AG20443 (cell line): ENCODE measurements at regions not wholly inside any gene's neighbourhood (a gene's known extent, or its start where the extent isn't known, plus 50 kb on each side); places are given as distances from the start of the nearest gene placed in this dataset.
A peak's percentile ranks its signal among the peaks of the same experiment; 100 is the strongest.

ENCODE experiments used
- DNase-seq: peaks from one replicate; pipeline ENCODE4 v3.0.0; 2012; ENCODE audit warnings: low spot score, mixed read lengths

DNA sequence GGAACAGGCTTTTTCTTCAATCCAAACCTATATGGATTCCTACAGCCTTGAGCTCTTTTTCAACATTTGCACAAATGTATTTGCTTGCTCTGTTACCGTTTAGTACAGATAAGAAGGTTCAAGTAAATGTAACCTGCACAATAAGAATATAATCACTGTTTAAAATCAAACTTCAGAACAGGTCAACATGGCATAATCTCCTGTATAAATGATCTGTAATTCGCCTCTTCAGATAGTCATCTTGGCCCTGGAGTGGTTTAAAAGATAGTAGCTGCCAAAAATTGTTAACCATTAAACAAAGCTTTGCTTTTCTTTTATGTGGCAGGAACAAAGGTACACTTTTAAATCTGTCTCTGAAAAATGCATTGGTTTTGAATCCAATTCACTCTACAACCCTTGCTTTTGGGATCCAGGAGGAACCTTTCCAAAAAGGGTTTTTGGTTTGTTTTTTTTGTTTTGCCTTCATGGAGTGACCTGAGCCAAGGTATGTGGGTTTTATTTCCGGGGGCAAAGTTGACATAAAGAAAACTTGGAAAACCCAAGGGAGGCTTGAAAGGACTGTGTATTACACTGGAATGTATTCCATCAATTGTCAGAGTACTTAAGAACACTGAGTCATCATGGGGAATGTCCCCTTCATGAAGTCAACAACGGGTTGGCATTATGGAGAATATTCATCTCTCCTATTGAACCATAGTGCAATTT, 210.4 kb upstream of the HCCS start:
- peak; percentile 7 for DNase-seq

DNA sequence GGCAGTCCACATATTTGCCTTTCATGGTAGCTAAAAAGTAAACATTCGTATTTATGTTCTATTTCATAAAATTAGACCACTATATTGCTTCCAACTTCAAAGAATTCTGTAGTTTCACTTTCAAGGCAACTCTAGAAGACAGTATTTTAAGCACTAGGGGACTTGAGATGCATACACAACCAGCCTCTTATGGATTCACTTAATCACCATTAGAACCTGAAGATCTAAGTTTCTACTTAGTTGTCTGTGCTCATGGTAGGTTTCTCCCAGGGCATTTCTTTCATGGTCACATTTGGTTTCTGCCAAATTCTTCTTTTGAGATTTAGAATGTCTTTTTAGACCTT, 209.9 kb upstream of the HCCS start:
- DNase-seq: no peak

DNA sequence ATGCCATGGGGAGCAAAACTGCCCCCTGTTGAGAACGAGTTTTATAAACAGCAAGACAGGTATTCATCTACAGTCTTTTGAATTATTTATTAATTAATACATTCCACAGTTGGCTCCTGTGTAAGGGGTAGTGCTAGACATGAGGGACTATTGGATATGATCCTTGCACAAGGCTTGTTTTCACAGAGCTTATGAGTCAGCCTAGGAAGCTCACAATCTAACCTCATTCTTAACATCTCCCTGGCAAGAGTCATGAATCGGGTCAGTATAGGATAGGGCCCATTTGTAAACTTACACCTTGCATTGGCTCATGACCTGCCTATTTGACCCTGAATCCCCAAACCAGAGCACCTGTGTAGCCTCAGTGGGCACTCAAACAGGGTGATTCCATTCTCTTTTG, 209.1 kb upstream of the HCCS start:
- peak; percentile 21 for DNase-seq

DNA sequence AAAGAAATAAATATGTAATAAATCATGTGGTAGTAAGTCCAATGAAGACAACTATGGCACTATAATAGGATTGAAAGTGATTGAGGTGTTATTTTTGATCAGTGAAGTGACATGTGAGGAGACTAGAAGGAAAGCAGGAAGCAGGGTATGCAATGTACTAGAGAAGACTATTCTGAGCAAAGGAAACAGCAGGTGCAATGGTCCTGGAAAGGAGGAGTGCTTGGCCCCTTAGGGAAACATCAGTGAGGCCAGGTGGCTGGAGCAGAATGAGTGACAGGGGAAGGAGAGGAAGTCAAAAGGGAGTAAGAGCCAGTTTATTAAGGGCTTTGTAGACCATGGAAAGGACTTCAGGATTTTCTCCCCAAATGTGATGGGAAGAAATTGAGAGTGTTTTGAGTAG, 207.6 kb upstream of the HCCS start:
- DNase-seq: no peak

DNA sequence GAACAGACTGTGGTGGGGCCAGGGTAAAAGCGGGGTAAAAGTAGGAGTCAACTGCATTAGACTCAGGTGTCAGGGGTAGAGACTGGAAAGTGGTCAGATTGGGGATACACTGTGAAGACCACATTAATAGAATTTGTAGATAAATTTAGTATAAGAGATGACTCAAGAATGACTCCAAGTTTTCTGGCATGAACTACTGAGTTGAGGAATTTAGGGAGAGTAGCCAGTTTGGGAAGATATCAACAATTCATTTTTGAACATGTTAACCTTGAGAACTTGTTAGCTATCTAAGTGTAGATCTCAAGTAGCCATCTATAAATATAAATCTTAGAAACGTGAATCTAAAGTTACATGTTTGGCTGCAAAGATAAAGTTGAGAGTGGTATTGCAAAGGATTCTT, 206.9 kb upstream of the HCCS start:
- peak; percentile 18 for DNase-seq

DNA sequence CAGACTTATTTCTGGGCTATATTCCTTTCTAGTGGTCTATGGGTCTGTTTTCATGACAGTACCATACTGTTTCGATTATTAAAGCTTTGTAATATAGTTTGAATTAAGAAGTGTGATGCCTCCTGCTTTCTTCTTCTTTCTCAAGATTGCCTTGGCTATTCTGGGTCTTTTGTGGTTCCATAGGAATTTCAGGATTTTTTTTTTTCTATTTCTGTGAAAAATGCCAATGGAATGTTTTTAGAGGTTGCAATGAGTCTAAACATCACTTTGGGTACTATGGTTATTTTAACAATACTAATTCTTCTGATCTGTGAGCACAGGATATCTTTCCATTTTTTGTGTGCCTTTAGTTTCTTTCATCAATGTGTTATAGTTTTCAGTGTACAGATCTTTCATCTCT, 204.3 kb upstream of the HCCS start:
- DNase-seq: no peak

DNA sequence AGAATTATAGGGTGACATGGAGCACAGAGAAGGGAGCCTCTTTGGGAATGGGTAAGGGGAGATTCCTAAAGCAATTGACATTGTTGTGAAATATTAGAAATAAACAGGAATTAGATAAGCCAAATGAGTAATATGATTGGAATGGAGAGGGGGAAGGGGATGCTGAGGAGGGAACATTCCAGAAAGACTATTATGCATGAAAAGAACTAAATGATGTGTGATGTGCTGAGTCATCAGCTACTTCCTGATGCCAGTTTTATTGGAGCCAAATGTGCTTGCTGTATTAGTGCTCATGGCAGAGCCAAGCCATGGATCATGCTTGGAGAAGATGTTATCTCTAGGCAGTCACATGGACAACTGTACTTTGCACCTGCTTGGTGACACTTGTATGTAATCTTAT, 189.0 kb upstream of the HCCS start:
- DNase-seq: peak; percentile 65

DNA sequence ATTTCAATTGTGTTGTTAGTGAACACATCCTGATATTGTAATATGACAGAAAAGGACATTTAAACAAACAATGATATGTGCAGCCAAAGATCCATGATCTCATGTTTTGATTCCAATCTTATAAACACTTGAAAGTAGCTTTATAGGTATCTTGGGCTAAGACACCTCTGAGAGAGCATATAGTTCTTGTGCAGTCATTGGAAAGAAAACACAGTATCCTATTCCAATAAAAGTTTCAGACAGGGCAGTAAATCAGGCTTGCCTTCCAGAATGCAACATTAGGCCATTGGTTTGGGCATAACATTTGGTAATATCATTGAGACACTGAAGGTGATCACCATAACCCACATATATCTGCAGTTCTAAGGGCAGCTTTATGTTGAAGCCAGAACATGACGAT, 188.3 kb upstream of the HCCS start:
- no peak for DNase-seq

DNA sequence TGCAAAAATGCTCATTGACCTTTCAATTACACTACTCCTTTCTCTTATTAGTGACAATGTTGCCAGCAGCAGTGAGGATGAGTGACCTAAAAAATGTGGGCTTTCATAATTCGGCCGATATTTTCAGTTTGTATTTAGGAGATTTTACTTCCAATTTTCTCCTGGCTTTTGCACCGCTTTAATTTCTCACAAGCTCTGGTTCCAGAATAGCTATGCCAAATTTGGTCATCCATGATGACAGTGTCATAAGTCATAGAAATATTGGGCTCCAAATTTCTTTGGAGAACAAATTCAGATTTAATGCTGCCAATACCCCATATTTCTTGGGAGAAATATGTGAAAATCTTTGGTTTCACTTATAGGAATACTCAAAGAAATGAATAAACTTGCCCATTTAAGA, 187.7 kb upstream of the HCCS start:
- DNase-seq: no peak

DNA sequence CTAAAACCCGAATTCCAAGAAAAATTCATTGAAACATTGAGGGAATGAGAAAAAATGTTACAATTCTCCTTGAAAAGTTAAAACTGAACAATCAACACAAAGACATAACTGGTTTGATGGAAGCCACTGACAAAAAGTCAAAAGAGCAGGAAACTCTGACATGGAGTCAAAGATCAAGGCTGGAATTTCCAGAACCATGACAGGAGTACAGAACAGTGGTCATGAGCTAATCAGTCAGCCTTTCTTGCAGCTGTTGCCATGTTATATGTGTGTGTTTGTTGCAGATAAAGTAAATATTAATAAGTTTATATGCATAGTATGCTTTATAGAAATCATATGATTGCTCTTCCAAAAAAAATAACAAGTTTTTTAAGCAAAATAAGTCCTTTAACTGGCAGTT, 184.7 kb upstream of the HCCS start:
- no peak for DNase-seq

DNA sequence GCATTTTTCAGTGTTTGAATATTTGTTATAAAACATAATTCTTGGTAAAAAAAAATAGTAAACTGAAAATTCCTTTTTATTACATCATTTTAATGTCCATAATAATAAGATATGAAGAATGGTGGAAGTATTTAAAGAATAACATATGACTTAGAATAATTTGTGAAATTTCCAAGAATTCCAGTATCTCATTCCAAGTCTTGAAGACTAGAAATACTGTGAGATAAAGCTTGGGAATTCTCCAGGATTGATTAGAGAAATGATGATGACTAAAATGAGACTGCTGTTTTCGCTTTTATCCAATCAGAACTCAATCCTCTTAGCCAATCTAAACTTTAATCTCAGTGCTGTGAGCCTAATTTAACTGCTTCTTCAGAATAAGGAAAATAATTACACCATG, 184.2 kb upstream of the HCCS start:
- no peak for DNase-seq

DNA sequence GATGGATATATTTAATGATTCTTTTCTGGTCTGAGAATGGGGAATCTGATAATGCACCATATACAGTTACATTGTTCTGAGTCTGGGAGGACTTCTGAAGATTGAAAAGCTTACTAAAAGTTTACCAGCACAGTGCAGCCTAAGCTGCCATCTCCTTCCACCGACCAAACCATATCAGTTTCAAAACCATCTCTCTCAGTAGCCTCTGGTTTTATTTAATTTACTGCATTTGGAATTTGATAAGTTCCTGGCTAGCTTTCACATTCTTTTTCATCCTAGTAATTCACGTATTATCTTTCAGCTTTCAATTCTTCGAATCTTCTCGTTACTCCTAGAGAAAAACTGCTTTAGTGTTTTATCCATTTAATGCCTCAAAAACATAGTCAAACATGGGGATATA, 181.4 kb upstream of the HCCS start:
- DNase-seq: no peak

DNA sequence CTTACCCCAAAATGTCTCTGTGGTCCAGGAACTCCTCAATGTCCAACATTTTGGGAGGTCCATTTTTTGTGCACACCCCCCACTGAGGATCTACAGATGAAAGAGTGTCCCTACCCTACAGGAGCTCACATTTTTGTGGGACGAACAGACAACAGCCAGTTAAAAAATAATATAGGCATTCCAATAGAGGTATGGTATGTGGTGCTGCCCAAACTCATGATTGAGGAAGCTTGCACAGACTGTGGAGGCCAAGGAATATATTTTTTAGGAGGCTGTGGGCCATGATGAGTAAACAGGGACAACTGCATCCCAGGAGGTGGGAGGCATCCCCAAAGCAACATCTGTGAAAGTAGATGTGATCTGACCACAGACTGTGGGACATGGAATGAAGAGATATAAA, 181.0 kb upstream of the HCCS start:
- DNase-seq: no peak

DNA sequence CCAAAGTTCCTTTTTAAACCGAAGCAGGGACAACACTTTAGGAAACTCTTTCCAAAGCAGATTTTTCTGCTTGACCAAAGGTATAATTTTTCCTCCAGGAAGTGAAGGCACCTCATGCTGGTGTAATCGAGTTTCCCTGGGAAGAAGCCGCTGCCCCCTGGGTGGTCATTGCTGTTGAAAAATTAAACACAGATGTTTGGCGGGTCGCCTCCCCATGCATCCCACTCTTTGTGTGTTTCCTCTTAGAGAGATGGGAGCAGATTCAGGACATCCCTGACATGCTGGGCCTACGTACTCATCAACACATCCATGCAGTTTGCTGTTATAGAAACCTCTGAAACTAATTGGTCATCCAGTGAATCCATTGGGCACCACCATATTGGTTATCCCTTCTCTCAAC, 179.2 kb upstream of the HCCS start:
- no peak for DNase-seq

DNA sequence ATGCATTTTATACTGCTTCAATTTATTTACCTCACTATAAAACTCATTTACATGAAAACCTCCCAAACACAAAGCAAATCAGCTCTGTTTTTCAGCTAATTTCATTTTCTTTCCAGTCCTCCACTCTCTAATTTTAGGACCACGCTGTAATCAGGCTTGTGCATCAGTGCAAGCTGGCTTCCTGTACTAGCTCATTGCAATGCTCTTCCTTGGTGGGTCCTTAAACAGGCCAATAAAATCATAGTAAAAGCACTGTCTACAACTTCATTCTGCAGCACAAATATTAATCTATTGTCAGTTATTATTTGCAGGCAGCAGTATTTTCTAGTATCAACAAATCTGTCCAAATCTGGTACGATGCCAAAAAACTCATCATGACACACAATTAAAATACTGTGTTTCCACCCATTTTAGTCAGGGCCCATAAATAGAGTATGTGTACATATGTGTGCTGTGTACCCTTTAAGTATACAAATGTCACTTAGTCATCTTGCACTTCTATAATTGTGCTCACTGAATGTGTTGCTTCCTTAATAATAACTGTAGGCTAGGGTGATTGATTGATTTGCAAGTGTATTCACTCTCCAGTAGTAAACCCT, 178.2 kb upstream of the HCCS start:
- DNase-seq: no peak

DNA sequence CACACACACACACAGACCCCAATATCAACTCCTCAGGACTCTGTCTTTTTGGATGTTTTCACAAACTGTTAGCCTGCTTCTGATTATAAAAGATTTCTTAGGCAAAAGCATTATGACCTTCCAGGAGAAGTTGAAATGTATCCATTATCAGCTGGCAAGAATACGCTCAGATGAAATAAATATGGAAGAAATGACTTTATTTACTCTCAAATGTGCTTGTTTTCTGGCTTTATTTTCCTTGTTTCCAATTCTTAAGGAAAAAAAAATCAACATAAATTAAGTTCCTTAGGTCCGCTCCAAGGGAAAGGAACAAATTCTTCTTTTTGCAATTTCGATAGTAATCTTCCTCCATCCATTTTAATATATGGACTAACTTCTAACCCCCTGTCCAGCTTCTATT, 175.6 kb upstream of the HCCS start:
- DNase-seq: no peak

DNA sequence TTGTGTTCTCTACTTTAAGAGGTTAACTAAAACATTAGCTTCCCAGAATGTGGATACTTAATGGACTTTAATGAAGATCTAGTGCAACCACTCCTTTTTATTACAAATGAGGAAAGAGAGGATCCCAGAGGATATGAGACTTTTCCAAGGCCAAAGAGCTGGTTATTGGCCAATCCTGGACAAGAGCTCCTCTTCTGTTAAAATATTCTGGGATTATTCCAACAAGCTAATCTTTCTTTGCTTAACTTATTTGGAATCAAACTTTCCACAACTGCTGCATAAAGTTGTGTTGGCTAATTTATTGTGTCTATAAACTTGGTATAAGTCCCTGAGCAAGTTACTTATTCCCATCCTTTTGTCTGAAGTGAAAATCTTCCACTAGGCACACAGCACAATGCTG, 174.2 kb upstream of the HCCS start:
- no peak for DNase-seq

DNA sequence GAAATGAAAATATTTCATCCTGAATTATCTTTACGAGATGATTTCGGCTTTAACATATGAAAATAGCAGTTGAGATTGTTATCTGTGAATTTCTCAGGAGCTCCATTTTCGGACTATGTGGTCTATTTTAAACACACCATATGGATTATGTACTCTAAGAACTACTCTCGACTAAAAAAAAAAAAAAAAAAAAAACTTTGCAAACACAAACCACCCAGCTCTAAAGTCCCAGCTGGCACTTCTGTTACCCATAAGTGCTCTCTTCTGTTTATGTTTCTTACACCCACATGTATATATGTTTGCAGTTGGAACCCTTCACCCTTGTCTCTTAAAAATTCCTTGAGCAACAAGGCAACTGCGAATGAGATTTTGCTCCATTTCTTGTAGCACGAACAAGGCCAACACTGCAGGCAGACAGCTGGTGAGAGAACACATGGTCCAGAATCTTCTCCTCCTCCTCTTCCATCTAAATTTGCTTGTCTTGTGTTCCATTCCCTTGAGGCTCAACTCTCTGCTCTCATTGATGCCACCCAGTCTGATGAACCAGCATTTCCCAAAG, 172.7 kb upstream of the HCCS start:
- DNase-seq: no peak

DNA sequence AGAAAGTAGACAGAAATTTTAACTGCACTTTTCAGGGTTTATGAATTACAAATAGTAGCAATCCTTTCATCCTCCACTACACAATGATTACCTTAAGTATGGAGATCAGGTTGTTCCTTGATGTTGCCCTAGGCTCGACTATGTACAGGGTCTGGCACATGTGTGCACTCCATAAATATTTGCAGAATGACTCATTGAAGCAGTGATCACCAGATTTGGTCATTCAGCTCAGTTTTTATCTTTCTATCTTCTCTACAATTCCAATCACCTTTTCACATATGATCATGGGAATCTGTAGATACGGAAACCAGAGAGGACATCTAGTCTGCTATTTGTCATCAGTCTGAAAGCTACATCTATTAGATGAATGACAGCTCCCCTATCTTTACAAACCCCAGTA, 171.7 kb upstream of the HCCS start:
- DNase-seq: peak; percentile 11

DNA sequence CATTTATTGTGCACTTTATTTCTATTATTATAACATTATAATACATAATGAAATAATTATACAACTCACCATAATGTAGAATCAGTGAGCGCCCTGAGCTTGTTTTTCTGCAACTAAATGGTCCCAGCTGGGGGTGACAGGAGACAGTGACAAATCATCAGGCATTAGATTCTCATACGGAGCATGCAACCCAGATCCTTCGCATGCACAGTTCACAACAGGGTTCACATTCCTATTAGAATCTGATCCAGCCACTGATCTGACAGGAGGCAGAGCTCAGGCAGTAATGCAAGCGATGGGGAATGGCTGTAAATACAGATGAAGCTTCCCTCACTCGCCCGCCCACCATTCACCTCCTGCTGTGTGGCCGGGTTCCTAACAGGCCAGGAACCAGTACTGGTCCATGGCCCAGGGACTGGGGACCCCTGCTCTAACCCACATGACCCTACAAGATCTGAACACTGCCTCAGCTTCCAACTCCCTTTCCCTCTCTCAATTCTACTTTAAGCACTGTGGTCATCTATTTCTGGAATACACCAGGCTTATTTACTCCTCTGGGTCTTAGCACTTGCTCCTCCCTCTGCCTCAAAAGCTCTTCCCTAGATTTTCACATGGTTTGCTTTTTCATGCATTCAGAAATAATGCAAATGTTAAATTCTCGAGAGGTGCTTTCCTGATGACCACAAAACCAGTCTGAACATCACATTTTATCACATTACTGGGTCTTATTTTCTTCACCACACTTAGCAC, 166.8 kb upstream of the HCCS start:
- no peak for DNase-seq

DNA sequence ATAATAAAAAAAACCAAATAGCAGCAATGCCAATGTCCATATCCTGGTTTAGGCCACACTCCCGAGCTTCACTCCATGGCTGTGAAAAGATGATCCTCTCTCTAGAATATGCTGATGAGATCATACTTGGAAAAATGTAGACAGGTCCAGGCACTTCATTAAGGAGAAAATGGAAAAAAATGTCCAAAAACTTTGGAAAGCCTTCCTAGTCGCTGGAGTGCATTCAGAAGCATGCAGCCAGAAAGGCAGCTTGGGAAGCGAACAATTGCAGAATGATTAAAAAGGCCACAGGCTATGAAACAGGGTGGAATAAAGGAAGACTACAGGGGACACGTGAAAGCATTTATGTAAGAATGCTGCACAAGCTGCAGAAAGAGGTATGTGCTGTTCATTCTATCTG, 165.6 kb upstream of the HCCS start:
- DNase-seq: peak; percentile 52

DNA sequence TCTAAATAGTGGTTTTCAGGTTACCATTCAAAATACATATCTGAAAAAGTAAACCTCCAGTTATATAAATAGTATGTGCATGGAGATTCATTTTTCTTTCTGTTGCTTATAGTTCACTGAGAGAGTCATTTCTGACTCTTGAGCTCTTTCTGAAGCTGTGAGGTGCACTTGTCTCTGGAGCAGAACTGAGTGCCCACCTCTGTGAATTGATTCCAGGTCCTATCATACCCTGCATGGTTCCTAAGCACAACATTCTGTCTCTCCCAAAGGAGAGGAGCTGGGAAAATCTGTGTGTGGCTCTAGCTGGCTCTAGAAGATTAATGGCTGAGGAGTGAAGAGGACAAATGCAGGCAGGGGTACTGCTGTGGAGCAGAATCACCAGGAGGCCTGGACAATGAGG, 161.6 kb upstream of the HCCS start:
- no peak for DNase-seq

DNA sequence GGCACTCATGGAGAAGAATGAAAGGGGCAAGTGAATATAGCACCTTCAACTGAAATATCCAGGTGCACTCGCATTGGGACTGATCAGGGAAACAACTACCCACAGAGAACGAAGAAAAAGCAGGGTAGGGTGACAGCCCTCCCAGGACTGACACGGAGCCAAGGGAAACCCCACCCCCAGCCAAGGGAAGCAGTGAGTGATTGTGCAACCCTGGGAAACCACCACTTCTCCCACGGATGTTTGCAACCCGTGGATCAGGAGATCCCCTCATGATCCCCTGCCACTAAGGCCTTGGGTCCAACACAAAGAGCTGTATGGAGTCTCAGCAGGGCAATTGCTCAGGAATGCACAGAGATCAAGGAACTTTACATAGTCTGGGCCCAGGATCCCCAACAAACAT, 158.5 kb upstream of the HCCS start:
- DNase-seq: no peak
